ENCODE measurements at regions not wholly inside any gene's neighbourhood (a gene's known extent, or its start where the extent isn't known, plus 50 kb on each side); places are given as distances from the start of the nearest gene placed in this dataset.

GRCh38 chr4:63580796-63581475 is 828.3 kb downstream of the TECRL start:
- Histone ChIP-seq H3K36me3 (ENCODE audit: control insufficient read depth, insufficient read depth, low read length) (no peaks in the 10 kb centered on the region), H3K4me3 (ENCODE audit: low read length) (no peak overlapping the region), H3K27ac (ENCODE audit: low read length) (no peak overlapping the region), H3K9me3 (ENCODE audit: control insufficient read depth, low read depth, low read length) (no peaks in the 10 kb centered on the region), H3K27me3 (ENCODE audit: control insufficient read depth, insufficient read depth, low read length) (no peaks in the 10 kb centered on the region), H3K4me1 (ENCODE audit: control insufficient read depth, insufficient read depth, low read length) (no peaks in the 10 kb centered on the region)
- no peak for DNase-seq
- no CpG with 5 or more reads among the region's 1 CpG for WGBS (ENCODE audit: insufficient coverage, low lambda C conversion rate)

GRCh38 chr4:63578383-63578782 is 830.9 kb downstream of the TECRL start:
- no peak for DNase-seq
- Histone ChIP-seq H3K27ac (ENCODE audit: low read length) (no peak overlapping the region), H3K27me3 (ENCODE audit: control insufficient read depth, insufficient read depth, low read length) (no peaks in the 10 kb centered on the region), H3K4me1 (ENCODE audit: control insufficient read depth, insufficient read depth, low read length) (no peaks in the 10 kb centered on the region), H3K36me3 (ENCODE audit: control insufficient read depth, insufficient read depth, low read length) (no peaks in the 10 kb centered on the region), H3K9me3 (ENCODE audit: control insufficient read depth, low read depth, low read length) (no peaks in the 10 kb centered on the region), H3K4me3 (ENCODE audit: low read length) (no peak overlapping the region)

- no peaks in the 10 kb centered on the region for H3K27me3 ChIP-seq (ENCODE audit: control insufficient read depth, insufficient read depth, low read length)
- H3K27ac ChIP-seq (ENCODE audit: low read length), result no peak overlapping the region
- no peaks in the 10 kb centered on the region for H3K9me3 ChIP-seq (ENCODE audit: control insufficient read depth, low read depth, low read length)
- no peak overlapping the region for H3K4me3 ChIP-seq (ENCODE audit: low read length)
- no CpG with 5 or more reads among the region's 2 CpGs for WGBS (ENCODE audit: insufficient coverage, low lambda C conversion rate)
- H3K36me3 ChIP-seq (ENCODE audit: control insufficient read depth, insufficient read depth, low read length), result no peaks in the 10 kb centered on the region
- no peak for DNase-seq
- no peaks in the 10 kb centered on the region for H3K4me1 ChIP-seq (ENCODE audit: control insufficient read depth, insufficient read depth, low read length)
These were observed 842.6 kb downstream of the TECRL start for GRCh38 chr4:63566658-63567057.

DNA sequence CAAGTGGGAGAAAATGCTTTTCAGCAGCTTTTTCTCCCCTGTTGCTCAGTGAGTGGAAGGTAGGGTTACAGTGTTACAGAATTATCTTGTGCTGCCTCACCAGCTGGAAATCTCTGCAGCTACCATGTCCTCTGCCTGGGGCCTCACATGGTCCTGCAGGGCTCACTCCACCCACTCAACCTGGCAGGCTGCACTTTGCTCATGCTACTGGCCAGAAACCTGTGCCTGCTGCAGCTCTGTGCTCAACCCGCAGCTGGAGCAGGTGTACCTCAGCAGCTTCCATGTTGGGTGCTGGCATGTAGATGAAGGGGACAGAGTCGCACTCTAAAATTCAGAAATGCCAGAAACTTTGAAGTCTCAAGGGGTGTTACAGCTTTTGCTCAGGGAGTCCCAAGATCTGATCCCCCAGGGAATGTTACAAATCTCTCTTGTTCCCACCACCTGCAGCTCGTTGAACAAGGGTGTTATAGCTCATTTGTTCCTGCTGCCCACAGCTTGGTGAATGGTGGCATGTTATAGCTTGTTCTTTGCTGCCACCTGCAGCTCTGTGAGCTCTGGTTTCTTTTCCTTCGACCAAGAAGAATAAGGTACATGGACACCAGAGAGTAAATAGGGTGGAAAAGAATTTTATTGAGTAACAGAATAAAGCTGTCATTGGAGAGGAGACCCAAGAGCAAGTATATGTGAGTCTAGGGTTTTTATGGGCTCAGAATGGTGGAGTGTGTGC is 845.8 kb downstream of the TECRL start:
- no peaks in the 10 kb centered on the region for H3K4me1 ChIP-seq (ENCODE audit: control insufficient read depth, insufficient read depth, low read length)
- no peaks in the 10 kb centered on the region for H3K36me3 ChIP-seq (ENCODE audit: control insufficient read depth, insufficient read depth, low read length)
- no peaks in the 10 kb centered on the region for H3K27me3 ChIP-seq (ENCODE audit: control insufficient read depth, insufficient read depth, low read length)
- 71% methylated on average over 1 of the region's 4 CpGs for WGBS (ENCODE audit: insufficient coverage, low lambda C conversion rate)
- no peak overlapping the region for H3K27ac ChIP-seq (ENCODE audit: low read length)
- H3K4me3 ChIP-seq (ENCODE audit: low read length), result no peak overlapping the region
- no peaks in the 10 kb centered on the region for H3K9me3 ChIP-seq (ENCODE audit: control insufficient read depth, low read depth, low read length)
- DNase-seq, result no peak

DNA sequence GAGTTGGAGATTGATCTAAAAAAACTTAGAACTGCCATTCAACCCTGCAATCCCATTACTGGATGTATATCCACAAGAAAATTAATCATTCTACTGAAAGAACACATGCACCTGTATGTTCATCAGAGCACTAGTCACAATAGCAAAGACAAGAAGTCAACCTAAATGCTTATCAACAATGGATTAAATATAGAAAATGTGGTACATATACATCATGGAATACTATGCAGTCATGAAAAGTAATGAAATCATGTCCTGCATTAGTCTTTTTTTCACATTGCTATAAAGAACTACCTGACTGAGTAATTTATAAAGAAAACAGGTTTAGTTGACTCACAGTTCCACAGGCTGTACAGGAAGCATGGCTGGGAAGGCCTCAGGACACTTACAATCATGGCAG is 850.5 kb downstream of the TECRL start:
- Histone ChIP-seq H3K27ac (ENCODE audit: low read length) (no peak overlapping the region), H3K4me3 (ENCODE audit: low read length) (no peak overlapping the region), H3K27me3 (ENCODE audit: control insufficient read depth, insufficient read depth, low read length) (no peaks in the 10 kb centered on the region), H3K36me3 (ENCODE audit: control insufficient read depth, insufficient read depth, low read length) (no peaks in the 10 kb centered on the region), H3K4me1 (ENCODE audit: control insufficient read depth, insufficient read depth, low read length) (no peaks in the 10 kb centered on the region), H3K9me3 (ENCODE audit: control insufficient read depth, low read depth, low read length) (peaks cover 3% of the 10 kb centered on the region)
- DNase-seq, result no peak

GRCh38 chr4:63556332-63556731 is 852.9 kb downstream of the TECRL start:
- no CpG with 5 or more reads among the region's 4 CpGs for WGBS (ENCODE audit: insufficient coverage, low lambda C conversion rate)
- peaks cover 3% of the 10 kb centered on the region for H3K9me3 ChIP-seq (ENCODE audit: control insufficient read depth, low read depth, low read length)
- H3K36me3 ChIP-seq (ENCODE audit: control insufficient read depth, insufficient read depth, low read length), result no peaks in the 10 kb centered on the region
- no peak for DNase-seq
- no peaks in the 10 kb centered on the region for H3K4me1 ChIP-seq (ENCODE audit: control insufficient read depth, insufficient read depth, low read length)
- no peak overlapping the region for H3K4me3 ChIP-seq (ENCODE audit: low read length)
- H3K27me3 ChIP-seq (ENCODE audit: control insufficient read depth, insufficient read depth, low read length), result no peaks in the 10 kb centered on the region
- no peak overlapping the region for H3K27ac ChIP-seq (ENCODE audit: low read length)

- H3K4me3 ChIP-seq (ENCODE audit: low read length), result no peak overlapping the region
- no peak overlapping the region for H3K27ac ChIP-seq (ENCODE audit: low read length)
- no peaks in the 10 kb centered on the region for H3K36me3 ChIP-seq (ENCODE audit: control insufficient read depth, insufficient read depth, low read length)
- peaks cover 3% of the 10 kb centered on the region for H3K9me3 ChIP-seq (ENCODE audit: control insufficient read depth, low read depth, low read length)
- no peaks in the 10 kb centered on the region for H3K4me1 ChIP-seq (ENCODE audit: control insufficient read depth, insufficient read depth, low read length)
- no peak for DNase-seq
- H3K27me3 ChIP-seq (ENCODE audit: control insufficient read depth, insufficient read depth, low read length), result no peaks in the 10 kb centered on the region
These were observed 856.1 kb downstream of the TECRL start for GRCh38 chr4:63553123-63553522.

DNA sequence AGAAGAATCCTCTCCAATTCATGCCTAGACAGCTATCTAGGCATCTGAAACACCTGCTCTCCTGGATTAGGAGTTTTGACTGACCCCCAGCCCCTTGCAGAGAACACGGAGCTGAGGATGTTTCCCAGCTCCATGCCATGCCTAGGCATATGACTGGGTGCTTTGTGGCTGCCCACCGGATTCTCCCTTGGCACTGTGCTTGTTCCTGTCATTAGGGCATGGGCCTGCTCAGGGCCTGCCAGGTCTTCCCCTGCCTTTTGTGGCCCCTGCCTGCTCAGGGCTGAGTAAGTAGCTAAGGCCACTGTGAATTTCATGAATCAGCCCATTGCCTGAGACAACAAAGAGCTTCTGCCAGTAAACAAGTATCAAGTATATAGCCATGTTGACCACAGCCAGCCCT is 867.4 kb downstream of the TECRL start:
- Histone ChIP-seq H3K27ac (ENCODE audit: low read length) (no peak overlapping the region), H3K36me3 (ENCODE audit: control insufficient read depth, insufficient read depth, low read length) (no peaks in the 10 kb centered on the region), H3K9me3 (ENCODE audit: control insufficient read depth, low read depth, low read length) (peaks cover 8% of the 10 kb centered on the region), H3K27me3 (ENCODE audit: control insufficient read depth, insufficient read depth, low read length) (no peaks in the 10 kb centered on the region), H3K4me1 (ENCODE audit: control insufficient read depth, insufficient read depth, low read length) (no peaks in the 10 kb centered on the region), H3K4me3 (ENCODE audit: low read length) (no peak overlapping the region)
- no peak for DNase-seq
- WGBS (ENCODE audit: insufficient coverage, low lambda C conversion rate), result no CpG with 5 or more reads among the region's 2 CpGs

GRCh38 chr4:63529581-63530337 is 879.5 kb downstream of the TECRL start:
- 98% methylated on average over 3 of the region's 7 CpGs for WGBS (ENCODE audit: insufficient coverage, low lambda C conversion rate)
- Histone ChIP-seq H3K4me1 (ENCODE audit: control insufficient read depth, insufficient read depth, low read length) (no peaks in the 10 kb centered on the region), H3K4me3 (ENCODE audit: low read length) (no peak overlapping the region), H3K27ac (ENCODE audit: low read length) (no peak overlapping the region), H3K36me3 (ENCODE audit: control insufficient read depth, insufficient read depth, low read length) (no peaks in the 10 kb centered on the region), H3K27me3 (ENCODE audit: control insufficient read depth, insufficient read depth, low read length) (no peaks in the 10 kb centered on the region), H3K9me3 (ENCODE audit: control insufficient read depth, low read depth, low read length) (no peaks in the 10 kb centered on the region)
- no peak for DNase-seq

DNA sequence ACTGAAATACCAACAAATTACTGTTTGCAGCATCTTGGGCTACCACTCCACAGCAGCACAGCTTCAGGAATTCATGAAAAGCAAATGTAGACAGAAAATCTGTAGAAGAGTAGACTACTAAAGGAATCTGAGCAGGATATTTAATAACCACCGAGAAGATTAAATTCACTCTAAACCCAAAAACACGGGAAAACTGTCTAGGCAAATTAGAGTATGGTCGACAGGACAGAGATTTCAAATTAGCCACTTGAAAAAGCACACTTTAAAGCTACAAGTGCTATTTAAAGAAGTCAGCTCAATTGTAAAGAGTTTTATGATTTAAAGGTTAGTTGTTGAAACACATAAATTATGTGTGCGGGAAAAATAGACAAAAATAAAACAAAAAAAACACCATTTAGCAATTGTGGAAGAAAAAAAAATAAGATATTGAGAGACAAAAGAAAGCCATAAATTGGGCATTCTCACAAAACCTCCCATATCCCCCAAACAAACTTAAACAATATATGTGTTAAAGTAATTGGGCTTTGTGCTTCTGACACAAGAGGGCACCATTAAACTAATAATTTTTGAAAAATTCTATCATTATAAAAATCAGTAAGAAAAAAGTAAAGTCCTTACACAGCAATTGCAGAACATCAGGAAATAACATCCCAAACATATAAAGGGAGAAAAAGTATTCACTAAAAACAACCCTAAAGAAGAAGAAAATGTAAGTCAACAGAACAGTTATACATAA is 880.8 kb downstream of the TECRL start:
- DNase-seq, result no peak
- WGBS (ENCODE audit: insufficient coverage, low lambda C conversion rate), result 50% methylated on average over 4 of the region's 4 CpGs
- Histone ChIP-seq H3K4me1 (ENCODE audit: control insufficient read depth, insufficient read depth, low read length) (no peaks in the 10 kb centered on the region), H3K27ac (ENCODE audit: low read length) (no peak overlapping the region), H3K27me3 (ENCODE audit: control insufficient read depth, insufficient read depth, low read length) (no peaks in the 10 kb centered on the region), H3K9me3 (ENCODE audit: control insufficient read depth, low read depth, low read length) (no peaks in the 10 kb centered on the region), H3K36me3 (ENCODE audit: control insufficient read depth, insufficient read depth, low read length) (no peaks in the 10 kb centered on the region), H3K4me3 (ENCODE audit: low read length) (no peak overlapping the region)
